AML-193 (cell line): ENCODE measurements at regions not wholly inside any gene's neighbourhood (a gene's known extent, or its start where the extent isn't known, plus 50 kb on each side); places are given as distances from the start of the nearest gene placed in this dataset.

Experiments
- DNase-seq, 2 experiments: peaks; one replicate each; lab custom pipeline; 2025; lab: John Stamatoyannopoulos, UW

GRCh38 chr16:6066652-6067051 lies 969.1 kb upstream of the EEF2KMT start:
- DNase-seq = no peak

- DNase-seq = no peak
Observed at GRCh38 chr16:6063526-6063925, 965.9 kb upstream of the EEF2KMT start.

- no peak for DNase-seq
Observed at GRCh38 chr16:6059671-6060070, 962.1 kb upstream of the EEF2KMT start.

- DNase-seq = no peak
Observed at GRCh38 chr16:6057821-6058220, 960.2 kb upstream of the EEF2KMT start.

GRCh38 chr16:6048017-6048416 lies 950.4 kb upstream of the EEF2KMT start:
- no peak for DNase-seq

- DNase-seq = no peak
Observed at GRCh38 chr16:6047325-6047724, 949.7 kb upstream of the EEF2KMT start.

- DNase-seq = no peak
Observed at GRCh38 chr16:6038941-6039645, 941.5 kb upstream of the EEF2KMT start.

- DNase-seq = no peak
Observed at GRCh38 chr16:6035161-6035560, 937.6 kb upstream of the EEF2KMT start.

- no peak for DNase-seq
Observed at GRCh38 chr16:6034511-6034910, 936.9 kb upstream of the EEF2KMT start.

- no peak for DNase-seq
Observed at GRCh38 chr16:6032438-6032837, 934.8 kb upstream of the EEF2KMT start.

GRCh38 chr16:6031567-6031966 lies 934.0 kb upstream of the EEF2KMT start:
- no peak for DNase-seq

GRCh38 chr16:6031102-6031501 lies 933.5 kb upstream of the EEF2KMT start:
- DNase-seq = no peak

GRCh38 chr16:6027733-6028132 lies 930.1 kb upstream of the EEF2KMT start:
- no peak for DNase-seq

- no peak for DNase-seq
Observed at GRCh38 chr16:6023449-6023848, 925.9 kb upstream of the EEF2KMT start.

- DNase-seq = no peak
Observed at GRCh38 chr16:6021276-6021943, 923.8 kb upstream of the EEF2KMT start.

GRCh38 chr16:6020162-6020985 lies 922.8 kb upstream of the EEF2KMT start:
- no peak for DNase-seq

- DNase-seq = no peak
Observed at GRCh38 chr16:6019490-6019991, 921.9 kb upstream of the EEF2KMT start.

- DNase-seq = no peak
Observed at GRCh38 chr16:6018848-6019489, 921.4 kb upstream of the EEF2KMT start.

GRCh38 chr16:6016530-6017184 lies 919.1 kb upstream of the EEF2KMT start:
- DNase-seq = peak; percentile 25 to 54

- no peak for DNase-seq
Observed at GRCh38 chr16:6012716-6013115, 915.1 kb upstream of the EEF2KMT start.

- DNase-seq = no peak
Observed at GRCh38 chr16:6009151-6009550, 911.6 kb upstream of the EEF2KMT start.

- no peak for DNase-seq
Observed at GRCh38 chr16:6008670-6009069, 911.1 kb upstream of the EEF2KMT start.
